Endothelial cell of umbilical vein (primary cell): ENCODE measurements at regions not wholly inside any gene's neighbourhood (a gene's known extent, or its start where the extent isn't known, plus 50 kb on each side); places are given as distances from the start of the nearest gene placed in this dataset.

Experiments used
- CTCF ChIP-seq, 2 donors: IDR thresholded peaks; 1 replicate in 1 of 2; 2 replicates in 1 of 2; pipeline ENCODE4 v1.5.1; 2011; ENCODE audit warnings: low read length in 2 of 2, mild to moderate bottlenecking in 2 of 2, moderate library complexity in 2 of 2, control low read depth in 1 of 2, inconsistent platforms in 1 of 2, low read depth in 1 of 2; ENCODE audit not compliant: insufficient read depth in 1 of 2; ENCODE audit errors: extremely low read depth in 1 of 2
- EZH2 ChIP-seq: IDR thresholded peaks from 2 replicates; pipeline ENCODE4 v1.6.1; 2012; ENCODE audit warnings: borderline replicate concordance, low read depth, mild to moderate bottlenecking, moderate library complexity, low read length, inconsistent platforms; ENCODE audit not compliant: severe bottlenecking
- FOS ChIP-seq: IDR thresholded peaks from 2 replicates; pipeline ENCODE4 v1.6.1; 2011; ENCODE audit warnings: mild to moderate bottlenecking, low read length, moderate library complexity, borderline replicate concordance; ENCODE audit not compliant: insufficient read depth
- JUN ChIP-seq: IDR thresholded peaks from 2 replicates; pipeline ENCODE4 v1.6.1; 2011; ENCODE audit warnings: borderline replicate concordance, low read depth; ENCODE audit not compliant: insufficient read length, insufficient read depth
- MAX ChIP-seq: IDR thresholded peaks from 2 replicates; pipeline ENCODE4 v1.6.1; 2011; ENCODE audit not compliant: insufficient read depth, insufficient read length
- MYC ChIP-seq: IDR thresholded peaks from one replicate; pipeline ENCODE4 v1.6.1; 2011; ENCODE audit warnings: mild to moderate bottlenecking, low read depth, low read length
- POLR2A ChIP-seq: IDR thresholded peaks from 2 replicates; pipeline ENCODE4 v1.6.1; 2012; ENCODE audit warnings: low read depth, mild to moderate bottlenecking, control low read depth, low read length

DNA sequence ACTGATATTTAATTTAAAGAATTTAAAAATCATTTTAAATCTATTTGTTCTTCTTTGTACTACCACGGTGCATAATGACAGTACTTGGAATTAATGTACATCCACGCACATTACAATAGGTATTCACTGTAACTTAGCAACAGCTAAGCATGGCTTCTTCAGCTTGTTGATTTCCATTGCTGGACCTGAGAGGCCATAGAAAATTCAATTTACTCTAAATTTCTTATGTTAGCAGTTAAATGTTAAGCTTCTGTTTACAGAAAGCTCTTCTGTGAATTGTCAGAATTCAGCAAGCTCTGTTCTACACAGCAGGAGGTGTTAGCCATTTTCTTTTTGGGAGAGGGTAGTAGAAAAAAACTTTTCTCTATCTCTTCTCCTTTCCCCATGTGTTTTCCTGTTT, 1149.3 kb upstream of the CDH2 start:
- TF ChIP-seq CTCF (IDR thresholded peaks at IDR 0.05; ENCODE audit: extremely low read depth in 1 of 2, insufficient read depth in 1 of 2, low read depth in 1 of 2, low read length in 2 of 2) (no peak), EZH2 (no peak), POLR2A (no peak), MAX (no peak), MYC (no peak), JUN (no peak), FOS (no peak)
